HCT116 (cell line): ENCODE measurements at regions not wholly inside any gene's neighbourhood (a gene's known extent, or its start where the extent isn't known, plus 50 kb on each side); places are given as distances from the start of the nearest gene placed in this dataset.

Source experiments
- ATAC-seq: fragments of 200-7000 bp; cut with Tn5 transposase; 2 replicates; pipeline ENCODE4 v1.9.1; 2020; ENCODE audit warnings: mild to moderate bottlenecking, moderate library complexity
- BruUV-seq: library from RNA; stranded (reverse); fragments of 400-500 nt; replicated peaks from 2 replicates; lab custom pipeline; 2021; lab: Mats Ljungman, UMichigan
- CTCF ChIA-PET: fragments of 300-600 bp; sonication (Branson Sonifier 250); formaldehyde crosslinking; loops from one replicate; lab custom pipeline; 2021; ENCODE audit warnings: antibody characterized with exemption; lab: Charles Lee
- POLR2A ChIA-PET: fragments of 300-600, 350-600 bp; sonication (Branson Sonifier 250); formaldehyde crosslinking; loops from one replicate; lab custom pipeline; 2021; ENCODE audit warnings: antibody characterized with exemption; lab: Charles Lee
- RAD21 ChIA-PET, 2 experiments: fragments of 300-600 bp; sonication (Branson Sonifier 250); formaldehyde crosslinking; loops; one replicate each; lab custom pipeline; 2023; ENCODE audit warnings: low total read pairs in 2 of 2; ENCODE audit not compliant: uncharacterized antibody in 2 of 2, unreplicated experiment in 2 of 2, low non-redundant PET in 1 of 2; lab: Charles Lee
- DNase-seq: peaks from one replicate; pipeline ENCODE4 v3.0.0-alpha.2; 2010; ENCODE audit warnings: low read depth, low spot score
- H2AFZ ChIP-seq: fragments of 200-600 bp; shearing (Covaris generic), sonication (generic); 2 replicates; pipeline ENCODE4 v1.6.1; 2017; ENCODE audit warnings: low read depth, mixed run types, mixed read lengths, antibody characterized with exemption, low read length; ENCODE audit not compliant: poor library complexity, severe bottlenecking
- H3K27ac ChIP-seq: 2 replicates; pipeline ENCODE4 v1.5.1; 2012; ENCODE audit warnings: low read depth, low read length
- H3K27me3 ChIP-seq: fragments of 200-600 bp; sonication (generic); 2 replicates; pipeline ENCODE4 v1.6.1; 2016; ENCODE audit warnings: mixed run types, low read length, mixed read lengths; ENCODE audit not compliant: insufficient read depth
- H3K36me3 ChIP-seq, 2 experiments: fragments of 200-500 bp in 1 of 2; fragments of 200-600 bp in 1 of 2; sonication (Bioruptor generic) in 1 of 2; sonication (generic) in 1 of 2; 2 replicates each; pipeline versions ENCODE4 v1.5.1 to v1.6.1; 2014 to 2016; ENCODE audit warnings: low read length in 2 of 2, inconsistent platforms in 1 of 2, mixed read lengths in 1 of 2, mixed run types in 1 of 2; ENCODE audit not compliant: insufficient read depth in 2 of 2, control insufficient read depth in 1 of 2
- H3K4me1 ChIP-seq, 2 experiments: fragments of 200-600 bp in 1 of 2; sonication (generic) in 1 of 2; 2 replicates each; pipeline versions ENCODE4 v1.5.1 to v1.6.1; 2012 to 2017; ENCODE audit warnings: low read length in 2 of 2, inconsistent platforms in 1 of 2, mild to moderate bottlenecking in 1 of 2, mixed read lengths in 1 of 2, mixed run types in 1 of 2, moderate library complexity in 1 of 2; ENCODE audit not compliant: insufficient read depth in 2 of 2, control insufficient read depth in 1 of 2
- H3K4me2 ChIP-seq: fragments of 200-600 bp; sonication (generic); 2 replicates; pipeline ENCODE4 v1.6.1; 2017; ENCODE audit warnings: mixed run types, low read length, mixed read lengths
- H3K4me3 ChIP-seq, 2 experiments: fragments of 200-600 bp in 1 of 2; sonication (generic) in 1 of 2; replicated peaks in 1 of 2; 2 replicates each; pipeline ENCODE4 v1.5.1; 2011 to 2016; ENCODE audit warnings: low read length in 2 of 2, control low read depth in 1 of 2, low read depth in 1 of 2, mild to moderate bottlenecking in 1 of 2, mixed read lengths in 1 of 2, mixed run types in 1 of 2
- H3K79me2 ChIP-seq: fragments of 200-600 bp; sonication (generic); 2 replicates; pipeline ENCODE4 v1.6.1; 2017; ENCODE audit warnings: mild to moderate bottlenecking, mixed run types, low read length, moderate library complexity, mixed read lengths; ENCODE audit not compliant: insufficient read depth
- H3K9ac ChIP-seq: fragments of 200-600 bp; sonication (generic); 2 replicates; pipeline ENCODE4 v1.6.1; 2016; ENCODE audit warnings: low read length, mixed read lengths
- H3K9me2 ChIP-seq: fragments of 200-600 bp; sonication (generic), shearing (Covaris generic); 2 replicates; pipeline ENCODE4 v1.6.1; 2017; ENCODE audit warnings: mixed run types, mild to moderate bottlenecking, moderate library complexity; ENCODE audit not compliant: insufficient read depth
- H3K9me3 ChIP-seq, 2 experiments: fragments of 200-500 bp in 1 of 2; fragments of 200-600 bp in 1 of 2; sonication (Bioruptor generic) in 1 of 2; sonication (generic) in 1 of 2; 2 replicates each; pipeline ENCODE4 v1.6.1; 2014 to 2017; ENCODE audit warnings: low read length in 2 of 2, mixed read lengths in 2 of 2, inconsistent platforms in 1 of 2, low read depth in 1 of 2, mild to moderate bottlenecking in 1 of 2, mixed run types in 1 of 2, moderate library complexity in 1 of 2; ENCODE audit not compliant: control insufficient read depth in 1 of 2, insufficient read depth in 1 of 2
- H4K20me1 ChIP-seq: fragments of 200-600 bp; sonication (generic), shearing (Covaris generic); 2 replicates; pipeline ENCODE4 v1.6.1; 2017; ENCODE audit warnings: mixed run types, mild to moderate bottlenecking, moderate library complexity; ENCODE audit not compliant: insufficient read depth
- CTCF ChIP-seq, 3 experiments: fragments of 200-600 bp in 1 of 3; sonication (generic) in 1 of 3; IDR thresholded peaks in 2 of 3; conservative IDR thresholded peaks in 1 of 3; 2 replicates each; pipeline ENCODE4 v1.5.1; 2012 to 2017; ENCODE audit warnings: low read depth in 2 of 3, low read length in 2 of 3, antibody characterized with exemption in 1 of 3, borderline replicate concordance in 1 of 3, control low read depth in 1 of 3, mild to moderate bottlenecking in 1 of 3, mixed read lengths in 1 of 3, mixed run types in 1 of 3, moderate library complexity in 1 of 3; ENCODE audit not compliant: insufficient read depth in 1 of 3
- EGR1 ChIP-seq: IDR thresholded peaks from 2 replicates; pipeline ENCODE4 v1.6.1; 2012; ENCODE audit warnings: low read depth
- EZH2 ChIP-seq: fragments of 200-600 bp; sonication (generic); IDR thresholded peaks from 2 replicates; pipeline ENCODE4 v1.6.1; 2017; ENCODE audit warnings: antibody characterized with exemption, mixed run types
- FOSL1 ChIP-seq: IDR thresholded peaks from 2 replicates; pipeline ENCODE4 v1.6.1; 2012; ENCODE audit warnings: low read depth
- RAD21 ChIP-seq: IDR thresholded peaks from 2 replicates; pipeline ENCODE4 v1.6.1; 2012; ENCODE audit warnings: low read depth, mild to moderate bottlenecking
- SIN3A ChIP-seq: IDR thresholded peaks from 2 replicates; pipeline ENCODE4 v1.6.1; 2012; ENCODE audit warnings: low read depth
- ZNF274 ChIP-seq: fragments of 200-500 bp; sonication (Bioruptor generic); IDR thresholded peaks from 2 replicates; pipeline ENCODE4 v1.6.1; 2014; ENCODE audit warnings: mild to moderate bottlenecking, low read depth, low read length, inconsistent platforms
- intact Hi-C: fragments of 100-400 bp; cut with micrococcal nuclease; formaldehyde crosslinking; loops from 2 replicates; pipeline ENCODE4 v1.10.0; 2022
- TF ChIP-seq, protein P1 (sequence below): IDR thresholded peaks from 2 replicates; pipeline ENCODE4 v1.6.1; 2012

DNA sequence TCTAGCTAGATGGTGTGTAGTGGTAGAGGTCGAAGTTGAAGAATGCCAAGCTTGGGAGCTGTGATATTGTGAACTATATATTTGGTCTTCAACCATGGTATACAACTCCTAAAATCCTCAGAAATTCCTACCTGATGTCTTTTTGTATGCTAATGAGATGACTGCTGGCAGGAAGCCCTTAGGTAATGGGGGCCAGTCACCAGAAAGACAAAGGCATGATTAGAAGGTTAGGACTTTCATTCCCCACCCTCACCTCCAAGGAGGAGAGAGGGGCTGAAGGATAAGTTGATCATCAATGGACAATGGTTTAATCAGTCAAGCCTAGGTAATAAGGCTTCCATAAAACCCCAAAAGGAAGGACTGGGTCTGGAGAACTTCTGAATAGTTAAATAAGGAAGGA lies 285.7 kb upstream of the POU5F2 start:
- TF ChIP-seq SIN3A = no peak
- TF ChIP-seq EZH2 = no peak
- TF ChIP-seq, protein P1, sequence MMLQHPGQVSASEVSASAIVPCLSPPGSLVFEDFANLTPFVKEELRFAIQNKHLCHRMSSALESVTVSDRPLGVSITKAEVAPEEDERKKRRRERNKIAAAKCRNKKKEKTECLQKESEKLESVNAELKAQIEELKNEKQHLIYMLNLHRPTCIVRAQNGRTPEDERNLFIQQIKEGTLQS = no peak
- TF ChIP-seq CTCF (IDR thresholded peaks at IDR 0.05 in 2 of 3, conservative IDR thresholded peaks at IDR 0.05 in 1 of 3; ENCODE audit: borderline replicate concordance in 1 of 3, insufficient read depth in 1 of 3, low read depth in 2 of 3, low read length in 2 of 3) = no peak
- TF ChIP-seq EGR1 = no peak
- Histone ChIP-seq H3K9me3 (no peaks in the 10 kb centered on the region), H3K9me2 (no peaks in the 10 kb centered on the region), H3K9ac (no peak overlapping the region), H3K4me3 (no peak overlapping the region), H3K4me1 (peaks cover 0 to 5% of the 10 kb centered on the region in 2 experiments; a peak in 2 of 4 replicates), H4K20me1 (no peaks in the 10 kb centered on the region), H3K79me2 (no peaks in the 10 kb centered on the region), H3K27me3 (no peaks in the 10 kb centered on the region), H3K4me2 (no peak overlapping the region), H2AFZ (no peak overlapping the region), H3K36me3 (no peaks in the 10 kb centered on the region), H3K27ac (no peak overlapping the region)
- ChIA-PET RAD21 (no interaction called here), CTCF (no interaction called here), POLR2A (no interaction called here)
- intact Hi-C loops = no loop called here
- no peak for ATAC-seq
- DNase-seq = no peak
- no TSS peak for BruUV-seq

GRCh38 chr5:94025788-94026473 lies 284.5 kb upstream of the POU5F2 start:
- BruUV-seq = no TSS peak
- Histone ChIP-seq H3K9ac (no peak overlapping the region), H3K4me2 (no peak overlapping the region), H3K4me1 (peaks cover 5 to 17% of the 10 kb centered on the region in 2 experiments; a peak in 3 of 4 replicates), H3K27me3 (no peaks in the 10 kb centered on the region)
- intact Hi-C loops = no loop called here
- TF ChIP-seq CTCF (IDR thresholded peaks at IDR 0.05 in 2 of 3, conservative IDR thresholded peaks at IDR 0.05 in 1 of 3; ENCODE audit: borderline replicate concordance in 1 of 3, insufficient read depth in 1 of 3, low read depth in 2 of 3, low read length in 2 of 3) (peak; percentile 9 to 40 (median 10); a peak in 2 of 6 replicates), FOSL1 (no peak), RAD21 (peak; percentile 42), ZNF274 (no peak)
- TF ChIP-seq, all 23 proteins: peak for 2
- ATAC-seq = no peak; the same call in 1 of the 2 replicates
- ChIA-PET POLR2A (no interaction called here), RAD21 (no interaction called here), CTCF (interaction anchor here (0.8 to 1.2 kb wide), 2 partner anchors 61 to 428 kb away, joined by 3 read pairs; no protein-coding TSS in a partner anchor)
- no peaks in the 10 kb centered on the region for H3K9me3 ChIP-seq
- H4K20me1 ChIP-seq = no peaks in the 10 kb centered on the region
- no peaks in the 10 kb centered on the region for H3K9me2 ChIP-seq
- H3K27ac ChIP-seq = no peak overlapping the region
- H3K79me2 ChIP-seq = no peaks in the 10 kb centered on the region
- no peak overlapping the region for H2AFZ ChIP-seq
- H3K4me3 ChIP-seq = no peak overlapping the region
- no peak for DNase-seq
- H3K36me3 ChIP-seq = no peaks in the 10 kb centered on the region
